ENCODE measurements at regions not wholly inside any gene's neighbourhood (a gene's known extent, or its start where the extent isn't known, plus 50 kb on each side); places are given as distances from the start of the nearest gene placed in this dataset.

DNA sequence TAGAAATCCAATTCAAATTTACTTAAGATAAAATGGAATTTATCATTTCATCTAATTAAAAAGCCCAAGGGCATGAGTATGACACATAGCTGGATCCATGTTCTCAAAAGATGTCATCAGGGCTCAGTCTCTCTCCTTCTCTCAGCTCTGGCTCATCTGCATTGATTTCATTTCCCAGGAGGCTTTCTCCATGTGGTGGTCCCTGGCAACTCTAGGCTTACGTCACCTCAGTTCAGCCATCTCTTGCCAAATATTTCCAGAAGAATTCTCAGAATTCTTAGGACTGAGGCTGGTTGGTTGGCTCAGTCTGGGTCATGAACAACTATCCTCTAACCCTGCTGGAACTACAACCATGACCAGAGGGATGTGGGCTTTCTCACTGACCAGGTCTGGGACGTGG lies 65.3 kb downstream of the FOS start:
- Histone ChIP-seq H3K36me3 (ENCODE audit: insufficient read depth, low read length) (no peaks in the 10 kb centered on the region), H3K9ac (ENCODE audit: insufficient read length) (no peak overlapping the region), H3K27ac (no peak overlapping the region), H3K9me3 (ENCODE audit: low read depth, low read length) (no peaks in the 10 kb centered on the region), H3K4me3 (no peak overlapping the region)
- DNase-seq (ENCODE audit: low read depth, low spot score): no peak
- TF ChIP-seq EZH2 (IDR thresholded peaks at IDR 0.05): no peak

DNA sequence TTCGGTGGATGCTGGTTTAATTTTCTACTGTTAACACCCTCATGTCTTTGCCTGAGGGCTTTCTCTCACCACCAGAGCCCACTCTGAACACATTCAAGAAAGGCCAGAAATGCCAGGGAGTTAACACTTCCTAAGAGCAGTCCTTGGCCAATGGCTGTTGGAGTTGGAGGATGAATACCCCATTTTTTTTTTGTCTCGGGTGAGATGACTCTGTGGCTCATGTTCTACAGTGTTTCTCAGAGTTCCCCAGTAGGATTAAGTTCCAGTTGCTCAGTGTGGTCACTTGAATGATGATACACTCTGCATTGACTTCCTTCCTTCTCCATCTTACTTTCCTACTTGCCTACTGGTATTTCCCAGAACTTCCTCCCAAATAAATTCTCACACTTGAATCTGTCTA lies 65.8 kb downstream of the FOS start:
- no peak for TF ChIP-seq POLR2AphosphoS5 (IDR thresholded peaks at IDR 0.05; ENCODE audit: borderline replicate concordance, low read depth, low read length)
- TF ChIP-seq EZH2 (IDR thresholded peaks at IDR 0.05): no peak
- no peak for TF ChIP-seq FOXP2 (optimal IDR thresholded peaks at IDR 0.05; ENCODE audit: control extremely low read depth, extremely low read length, insufficient read depth)

DNA sequence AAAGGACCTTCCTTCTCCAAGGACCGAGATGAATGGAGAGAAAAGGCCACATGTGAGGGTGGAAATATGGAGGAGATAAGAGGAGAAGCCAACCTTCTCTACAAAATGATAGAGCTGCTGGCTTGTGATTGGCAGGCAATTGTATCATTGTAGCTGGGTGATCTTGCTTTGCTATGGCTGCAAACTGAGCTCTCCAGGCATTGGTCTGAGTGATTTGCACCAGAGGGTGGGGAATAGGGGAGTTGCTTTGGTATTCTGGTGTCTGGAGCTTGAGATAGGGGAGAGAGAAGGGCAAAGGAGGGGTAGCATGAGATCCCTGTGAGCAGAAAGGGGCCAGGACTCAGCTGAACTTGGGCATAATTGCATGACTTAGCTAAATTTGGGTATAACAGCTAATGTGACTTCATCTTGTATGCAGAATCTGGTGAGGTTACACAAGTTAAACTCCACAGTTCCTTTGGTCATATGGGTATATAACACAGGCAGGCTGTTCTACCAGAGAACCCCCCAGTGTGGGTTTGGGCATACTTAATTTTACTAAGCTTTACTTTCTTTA lies 72.0 kb downstream of the FOS start:
- no peak overlapping the region for H3K4me3 ChIP-seq
- H3K36me3 ChIP-seq (ENCODE audit: insufficient read depth, low read length): no peaks in the 10 kb centered on the region
- no peak overlapping the region for H3K27ac ChIP-seq
- no peaks in the 10 kb centered on the region for H3K9me3 ChIP-seq (ENCODE audit: low read depth, low read length)
- TF ChIP-seq EZH2 (IDR thresholded peaks at IDR 0.05): no peak
- TF ChIP-seq POLR2AphosphoS5 (IDR thresholded peaks at IDR 0.05; ENCODE audit: borderline replicate concordance, low read depth, low read length): no peak
- no peak for TF ChIP-seq FOXP2 (optimal IDR thresholded peaks at IDR 0.05; ENCODE audit: control extremely low read depth, extremely low read length, insufficient read depth)
- no peak overlapping the region for H3K9ac ChIP-seq (ENCODE audit: insufficient read length)
- DNase-seq (ENCODE audit: low read depth, low spot score): no peak

More for the DNA sequence above, 65.8 kb downstream of the FOS start:
- Histone ChIP-seq H3K9ac (ENCODE audit: insufficient read length) (no peak overlapping the region), H3K27ac (no peak overlapping the region), H3K4me3 (no peak overlapping the region), H3K36me3 (ENCODE audit: insufficient read depth, low read length) (no peaks in the 10 kb centered on the region), H3K9me3 (ENCODE audit: low read depth, low read length) (no peaks in the 10 kb centered on the region)
- no peak for DNase-seq (ENCODE audit: low read depth, low spot score)

DNA sequence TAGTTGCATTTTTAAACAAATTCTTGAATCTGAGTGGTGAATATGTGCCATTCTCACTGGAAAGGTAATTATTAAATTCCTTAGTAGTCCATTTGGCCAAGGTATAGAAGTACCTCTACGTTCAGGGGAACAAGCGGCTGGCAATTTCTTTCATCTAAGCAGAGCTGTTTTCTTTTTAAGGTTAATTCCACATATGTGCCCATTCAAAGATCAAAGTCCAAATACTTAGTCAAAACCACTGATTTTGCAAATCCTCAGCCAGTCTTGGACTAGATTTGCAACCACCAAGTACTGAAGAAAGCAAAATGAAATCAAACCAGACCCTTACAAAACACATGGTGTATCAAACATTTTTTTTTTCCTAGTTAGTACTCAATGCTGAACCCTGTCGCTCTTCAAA lies 68.7 kb upstream of the JDP2 start:
- TF ChIP-seq EZH2 (IDR thresholded peaks at IDR 0.05) (no peak), FOXP2 (optimal IDR thresholded peaks at IDR 0.05; ENCODE audit: control extremely low read depth, extremely low read length, insufficient read depth) (no peak), POLR2AphosphoS5 (IDR thresholded peaks at IDR 0.05; ENCODE audit: borderline replicate concordance, low read depth, low read length) (no peak)
- peak overlapping the region; percentile 22; the same call in 1 of the 2 replicates for H3K27ac ChIP-seq
- DNase-seq (ENCODE audit: low read depth, low spot score): no peak

DNA sequence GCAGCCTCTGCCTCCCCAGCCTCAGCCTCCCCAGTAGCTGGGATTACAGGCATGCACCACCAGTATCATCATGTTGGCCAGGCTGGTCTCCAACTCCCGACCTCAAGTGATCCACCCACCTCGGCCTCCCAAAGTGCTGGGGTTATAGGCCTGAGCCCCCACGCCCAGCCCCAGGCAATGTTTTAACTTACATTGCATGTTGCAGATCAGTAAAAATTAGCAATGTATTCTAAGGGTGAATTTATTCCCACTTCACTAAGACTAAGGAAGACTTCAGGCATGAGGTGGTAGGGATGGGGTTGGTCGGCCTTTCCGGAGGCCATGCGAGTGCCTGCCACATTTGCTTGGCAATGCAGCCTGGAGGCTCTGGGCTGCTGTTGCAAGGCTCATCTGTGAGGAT lies 66.8 kb upstream of the JDP2 start:
- Histone ChIP-seq H3K36me3 (ENCODE audit: insufficient read depth, low read length) (no peaks in the 10 kb centered on the region), H3K4me3 (no peak overlapping the region), H3K27ac (no peak overlapping the region), H3K9ac (ENCODE audit: insufficient read length) (no peak overlapping the region), H3K9me3 (ENCODE audit: low read depth, low read length) (no peaks in the 10 kb centered on the region)
- DNase-seq (ENCODE audit: low read depth, low spot score): no peak
- TF ChIP-seq POLR2AphosphoS5 (IDR thresholded peaks at IDR 0.05; ENCODE audit: borderline replicate concordance, low read depth, low read length) (no peak), FOXP2 (optimal IDR thresholded peaks at IDR 0.05; ENCODE audit: control extremely low read depth, extremely low read length, insufficient read depth) (no peak), EZH2 (IDR thresholded peaks at IDR 0.05) (no peak)

More for the DNA sequence above, 68.7 kb upstream of the JDP2 start:
- no peaks in the 10 kb centered on the region for H3K36me3 ChIP-seq (ENCODE audit: insufficient read depth, low read length)
- H3K4me3 ChIP-seq: peak overlapping the region; percentile 10; the same call in 1 of the 2 replicates
- H3K9me3 ChIP-seq (ENCODE audit: low read depth, low read length): no peaks in the 10 kb centered on the region
- H3K9ac ChIP-seq (ENCODE audit: insufficient read length): no peak overlapping the region

DNA sequence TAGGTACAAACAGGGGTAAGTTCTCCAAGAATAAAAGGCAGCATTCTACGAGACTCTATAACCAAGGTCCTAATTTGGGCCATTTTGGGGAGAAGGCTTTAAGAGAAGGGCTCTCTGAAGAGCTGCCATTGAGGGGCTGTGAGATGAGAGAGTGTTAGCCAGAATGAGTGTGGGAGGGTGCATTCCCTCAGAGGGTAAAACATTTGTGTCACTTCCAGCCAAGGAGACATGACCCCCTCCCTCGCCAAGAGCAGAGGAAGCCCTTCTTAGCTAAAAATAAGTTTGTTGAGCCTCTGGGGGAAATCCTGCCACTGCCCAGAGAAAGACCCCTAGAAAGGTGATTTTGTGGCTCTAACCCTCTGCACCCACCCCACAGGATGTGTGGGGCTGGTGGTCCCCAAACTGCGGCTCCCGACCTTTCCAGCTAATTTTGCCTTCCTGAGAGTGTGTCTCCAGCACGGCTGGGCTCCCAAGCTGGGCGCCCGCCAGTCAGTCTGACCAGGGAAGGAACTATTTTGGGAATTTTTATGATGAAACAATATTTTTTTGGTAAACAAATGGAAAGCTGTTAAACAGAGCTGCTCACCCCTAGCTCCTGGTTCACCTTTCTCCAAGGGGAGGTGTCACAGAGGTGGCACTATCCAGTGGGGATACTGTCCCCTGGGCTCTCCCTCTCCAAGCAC lies 65.9 kb upstream of the JDP2 start:
- no peak for DNase-seq (ENCODE audit: low read depth, low spot score)
- Histone ChIP-seq H3K9me3 (ENCODE audit: low read depth, low read length) (no peaks in the 10 kb centered on the region), H3K27ac (no peak overlapping the region), H3K9ac (ENCODE audit: insufficient read length) (no peak overlapping the region), H3K36me3 (ENCODE audit: insufficient read depth, low read length) (no peaks in the 10 kb centered on the region), H3K4me3 (no peak overlapping the region)
- TF ChIP-seq POLR2AphosphoS5 (IDR thresholded peaks at IDR 0.05; ENCODE audit: borderline replicate concordance, low read depth, low read length) (no peak), EZH2 (IDR thresholded peaks at IDR 0.05) (no peak), FOXP2 (optimal IDR thresholded peaks at IDR 0.05; ENCODE audit: control extremely low read depth, extremely low read length, insufficient read depth) (no peak)

DNA sequence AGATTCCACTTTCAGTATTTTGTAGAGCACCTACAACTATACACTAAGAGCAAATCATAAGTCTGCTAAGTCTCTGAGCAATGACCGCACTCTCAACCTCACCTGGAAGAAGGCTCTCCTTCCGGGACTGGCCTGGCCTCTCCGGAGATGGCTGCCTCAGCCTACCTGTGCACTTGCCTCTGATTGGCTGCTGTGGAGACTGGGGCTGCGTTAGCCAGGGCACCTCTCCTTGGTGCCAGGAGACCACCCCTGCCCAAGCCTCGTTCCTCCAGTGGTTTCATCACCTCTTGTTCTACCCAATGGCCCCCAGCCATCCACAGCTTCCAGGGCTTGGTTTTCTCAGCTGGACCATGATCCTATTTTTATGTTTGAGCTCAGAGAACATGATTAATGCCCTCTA lies 64.7 kb upstream of the JDP2 start:
- no peak for DNase-seq (ENCODE audit: low read depth, low spot score)
- Histone ChIP-seq H3K36me3 (ENCODE audit: insufficient read depth, low read length) (no peaks in the 10 kb centered on the region), H3K27ac (no peak overlapping the region), H3K4me3 (no peak overlapping the region), H3K9me3 (ENCODE audit: low read depth, low read length) (no peaks in the 10 kb centered on the region), H3K9ac (ENCODE audit: insufficient read length) (no peak overlapping the region)
- TF ChIP-seq EZH2 (IDR thresholded peaks at IDR 0.05) (no peak), FOXP2 (optimal IDR thresholded peaks at IDR 0.05; ENCODE audit: control extremely low read depth, extremely low read length, insufficient read depth) (no peak), POLR2AphosphoS5 (IDR thresholded peaks at IDR 0.05; ENCODE audit: borderline replicate concordance, low read depth, low read length) (no peak)

DNA sequence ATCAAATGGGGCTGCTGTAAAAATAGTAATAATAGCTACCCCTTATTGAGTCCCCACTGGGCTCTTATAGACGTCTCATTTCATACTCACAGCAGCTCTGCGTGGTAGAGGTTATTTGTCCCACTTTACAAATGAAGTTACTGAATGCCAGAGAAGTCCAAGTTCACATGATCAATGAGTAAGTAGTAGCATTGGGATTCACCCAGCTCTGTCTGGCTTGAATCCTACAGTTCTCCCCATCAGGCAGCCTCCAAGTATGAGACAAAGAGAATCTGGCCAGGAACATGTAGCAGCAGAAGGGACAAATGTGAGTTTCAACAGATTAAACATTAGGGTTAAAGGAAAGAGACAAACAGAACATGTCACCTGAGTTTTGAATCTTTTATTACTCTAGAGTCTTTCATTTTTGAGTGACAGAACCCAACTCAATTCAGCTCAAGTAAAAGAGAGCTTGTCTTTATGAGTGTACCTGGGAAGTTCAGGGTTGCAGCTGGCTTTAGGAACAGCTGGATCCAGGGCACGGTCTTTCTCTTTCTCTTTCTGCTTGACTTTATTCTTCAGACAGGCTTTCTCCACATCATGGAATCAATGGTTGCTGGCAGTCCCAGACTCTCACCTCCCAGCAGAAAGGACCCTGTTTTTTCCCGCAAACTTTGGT lies 64.1 kb upstream of the JDP2 start:
- no peak for TF ChIP-seq EZH2 (IDR thresholded peaks at IDR 0.05)
- TF ChIP-seq POLR2AphosphoS5 (IDR thresholded peaks at IDR 0.05; ENCODE audit: borderline replicate concordance, low read depth, low read length): no peak
- no peak for TF ChIP-seq FOXP2 (optimal IDR thresholded peaks at IDR 0.05; ENCODE audit: control extremely low read depth, extremely low read length, insufficient read depth)
- no peak for DNase-seq (ENCODE audit: low read depth, low spot score)
- Histone ChIP-seq H3K9ac (ENCODE audit: insufficient read length) (no peak overlapping the region), H3K27ac (no peak overlapping the region), H3K9me3 (ENCODE audit: low read depth, low read length) (no peaks in the 10 kb centered on the region), H3K36me3 (ENCODE audit: insufficient read depth, low read length) (no peaks in the 10 kb centered on the region), H3K4me3 (no peak overlapping the region)

All from SK-N-MC (cell line).